ENCODE measurements at regions not wholly inside any gene's neighbourhood (a gene's known extent, or its start where the extent isn't known, plus 50 kb on each side); places are given as distances from the start of the nearest gene placed in this dataset.

GRCh38 chr2:34601561-34601960 is 1002.5 kb upstream of the FAM98A start:
- no peak for TF ChIP-seq CTCF (IDR thresholded peaks at IDR 0.05)
- TF ChIP-seq POLR2A (IDR thresholded peaks at IDR 0.05), result no peak
